GM23248 (cell line): ENCODE measurements at regions not wholly inside any gene's neighbourhood (a gene's known extent, or its start where the extent isn't known, plus 50 kb on each side); places are given as distances from the start of the nearest gene placed in this dataset.

Source experiments
- EZH2 ChIP-seq: fragments of 200-600 bp; sonication (generic); IDR thresholded peaks from 2 replicates; pipeline ENCODE4 v1.6.1; 2018; ENCODE audit warnings: antibody characterized with exemption, mild to moderate bottlenecking; ENCODE audit not compliant: insufficient read depth, poor library complexity, severe bottlenecking
- EZH2phosphoT487 ChIP-seq: fragments of 200-600 bp; sonication (generic); IDR thresholded peaks from 2 replicates; pipeline ENCODE4 v1.6.1; 2018; ENCODE audit warnings: antibody characterized with exemption, moderate library complexity, mild to moderate bottlenecking, low read depth; ENCODE audit not compliant: insufficient read depth

- no peak for TF ChIP-seq EZH2
- no peak for TF ChIP-seq EZH2phosphoT487
Measured at GRCh38 chr6:91242614-91242949, 655.7 kb upstream of the MAP3K7 start.
